K562 (cell line): ENCODE measurements at regions not wholly inside any gene's neighbourhood (a gene's known extent, or its start where the extent isn't known, plus 50 kb on each side); places are given as distances from the start of the nearest gene placed in this dataset.

ENCODE experiments used
- ATAC-seq: fragments of 200-7000 bp; cut with Tn5 transposase; 3 replicates; pipeline ENCODE4 v1.9.1; 2020; ENCODE audit warnings: moderate library complexity
- BruUV-seq: library from RNA; stranded (reverse); fragments of 400-500 nt; replicated peaks from 2 replicates; lab custom pipeline; 2021; lab: Mats Ljungman, UMichigan
- CTCF ChIA-PET: fragments of 300-600 bp; formaldehyde crosslinking; extraction: SDS; loops from one replicate; lab custom pipeline; 2021; ENCODE audit warnings: low intra/inter-chr PET ratio; lab: Yijun Ruan, JAX
- POLR2A ChIA-PET: fragments of 300-600, 350-650 bp; sonication (Branson Sonifier 250); formaldehyde crosslinking; extraction: SDS; loops from one replicate; lab custom pipeline; 2021; ENCODE audit warnings: antibody characterized with exemption, inconsistent platforms; lab: Yijun Ruan, JAX
- DNase-seq, 4 experiments: peaks; one replicate each; pipeline versions ENCODE4 v3.0.0 to v3.0.0-alpha.2; 2011 to 2018; ENCODE audit warnings: low spot score in 3 of 4, mixed read lengths in 3 of 4; ENCODE audit errors: extremely low read depth in 1 of 4
- FAIRE-seq: peaks from 2 replicates; lab custom pipeline; 2011; peaks lifted over from hg19 to GRCh38; lab: Jason Lieb, UNC
- H2AFZ ChIP-seq: 2 replicates; pipeline ENCODE4 v1.6.0; 2011; ENCODE audit warnings: low read depth, low read length, control low read depth, inconsistent platforms
- H3K27ac ChIP-seq: fragments of 200-600 bp; 3 replicates; pipeline ENCODE4 v1.8.0; 2011; ENCODE audit warnings: low read depth, mild to moderate bottlenecking, control low read depth, inconsistent platforms, low read length, moderate library complexity, mixed read lengths; ENCODE audit errors: extremely low read depth
- H3K27me3 ChIP-seq, 2 experiments: fragments of 300-600 bp in 1 of 2; 2 replicates in 1 of 2; 3 replicates in 1 of 2; pipeline versions ENCODE4 v1.6.0 to v1.8.0; 2011; ENCODE audit warnings: inconsistent platforms in 2 of 2, low read length in 2 of 2, mild to moderate bottlenecking in 1 of 2, mixed read lengths in 1 of 2, moderate library complexity in 1 of 2; ENCODE audit not compliant: control insufficient read depth in 2 of 2, insufficient read depth in 2 of 2
- H3K36me3 ChIP-seq: fragments of 300-600 bp; 3 replicates; pipeline ENCODE4 v1.8.0; 2011; ENCODE audit warnings: mild to moderate bottlenecking, low read length, inconsistent platforms; ENCODE audit not compliant: control insufficient read depth, insufficient read depth
- H3K4me1 ChIP-seq, 2 experiments: fragments of 200-600 bp in 1 of 2; replicated peaks in 1 of 2; 2 replicates in 1 of 2; 3 replicates in 1 of 2; pipeline versions ENCODE4 v1.5.1 to v1.8.0; 2011; ENCODE audit warnings: inconsistent platforms in 2 of 2, low read length in 2 of 2, mild to moderate bottlenecking in 1 of 2, mixed read lengths in 1 of 2, moderate library complexity in 1 of 2; ENCODE audit not compliant: control insufficient read depth in 2 of 2, insufficient read depth in 2 of 2
- H3K4me2 ChIP-seq: 2 replicates; pipeline ENCODE4 v1.6.1; 2011; ENCODE audit warnings: low read length, control low read depth, inconsistent platforms, mixed read lengths; ENCODE audit not compliant: insufficient read depth
- H3K4me3 ChIP-seq: fragments of 200-600 bp; sonication (generic), shearing (Covaris generic); 2 replicates; pipeline ENCODE4 v1.5.1; 2016; ENCODE audit warnings: control low read depth, inconsistent platforms
- H3K79me2 ChIP-seq: fragments of 200-600 bp; 3 replicates; pipeline ENCODE4 v1.8.0; 2011; ENCODE audit warnings: low read length, inconsistent platforms; ENCODE audit not compliant: control insufficient read depth, insufficient read depth
- H3K9ac ChIP-seq, 2 experiments: 2 replicates each; pipeline versions ENCODE4 v1.6.0 to v1.6.1; 2011; ENCODE audit warnings: low read depth in 2 of 2, low read length in 2 of 2, control low read depth in 1 of 2, inconsistent platforms in 1 of 2, mild to moderate bottlenecking in 1 of 2, mixed read lengths in 1 of 2; ENCODE audit not compliant: insufficient read depth in 1 of 2
- H3K9me1 ChIP-seq: one replicate; pipeline ENCODE4 v1.6.0; 2011; ENCODE audit warnings: inconsistent platforms, mild to moderate bottlenecking, low read length, moderate library complexity; ENCODE audit not compliant: control insufficient read depth, insufficient read depth
- H3K9me3 ChIP-seq: replicated peaks from 2 replicates; pipeline ENCODE4 v1.5.1; 2011; ENCODE audit warnings: low read depth, low read length, inconsistent platforms; ENCODE audit not compliant: control insufficient read depth, insufficient read depth
- H4K20me1 ChIP-seq: replicated peaks from 2 replicates; pipeline ENCODE4 v1.6.1; 2011; ENCODE audit warnings: low read length, inconsistent platforms, mixed read lengths; ENCODE audit not compliant: control insufficient read depth, insufficient read depth
- CBX1 ChIP-seq: sonication (generic); IDR thresholded peaks from 2 replicates; pipeline ENCODE4 v1.6.1; 2016; ENCODE audit warnings: antibody characterized with exemption, low read depth, mild to moderate bottlenecking
- CSDE1 ChIP-seq, 2 experiments: fragments of 450-650 bp; IDR thresholded peaks; 2 replicates each; pipeline ENCODE4 v1.6.1; 2016; ENCODE audit warnings: mild to moderate bottlenecking in 1 of 2
- DMBX1 ChIP-seq: fragments of 250-450 bp; sonication (Bioruptor Pico); IDR thresholded peaks from 2 replicates; pipeline ENCODE4 v1.8.0; 2022; ENCODE audit warnings: inconsistent platforms, mild to moderate bottlenecking, moderate library complexity, borderline replicate concordance
- HDAC6 ChIP-seq: IDR thresholded peaks from 2 replicates; pipeline ENCODE4 v1.6.1; 2012; ENCODE audit warnings: low read depth, mild to moderate bottlenecking, control low read depth, inconsistent platforms, low read length, moderate library complexity
- KDM1A ChIP-seq, 2 experiments: fragments of 450-650 bp; IDR thresholded peaks; 2 replicates each; pipeline ENCODE4 v1.6.1; 2016; ENCODE audit warnings: mild to moderate bottlenecking in 2 of 2
- MTA3 ChIP-seq: fragments of 450-650 bp; formaldehyde crosslinking; IDR thresholded peaks from 2 replicates; pipeline ENCODE4 v1.6.1; 2017; ENCODE audit warnings: mild to moderate bottlenecking, borderline replicate concordance
- NUFIP1 ChIP-seq: fragments of 450-650 bp; IDR thresholded peaks from 2 replicates; pipeline ENCODE4 v1.6.1; 2018; ENCODE audit not compliant: partially characterized antibody
- RUNX1 ChIP-seq: sonication (generic); IDR thresholded peaks from 2 replicates; pipeline ENCODE4 v1.6.1; 2016; ENCODE audit warnings: antibody characterized with exemption, low read depth
- ZNF121 ChIP-seq: sonication (generic); formaldehyde crosslinking; conservative IDR thresholded peaks from 2 replicates; pipeline ENCODE4 v1.8.0; 2022; ENCODE audit warnings: missing genetic modification reagents
- ZNF561 ChIP-seq: fragments of 450-650 bp; formaldehyde crosslinking; conservative IDR thresholded peaks from 2 replicates; pipeline ENCODE4 v1.4.0; 2020; ENCODE audit warnings: mild to moderate bottlenecking, moderate library complexity
- ZNF589 ChIP-seq: fragments of 200-800 bp; sonication (Bioruptor generic); IDR thresholded peaks from 2 replicates; pipeline ENCODE4 v1.6.1; 2016; ENCODE audit warnings: low read depth, missing genetic modification characterization, missing compliant biosample characterization
- WGBS: fragments of 100-300 bp; shearing (Covaris generic); methylation state at CpG from one replicate; pipeline ENCODE4 v1.1.6; 2016; ENCODE audit warnings: low coverage, mixed read lengths; ENCODE audit not compliant: insufficient coverage; ENCODE audit errors: missing lambda C conversion rate; 5-methylcytosine and 5-hydroxymethylcytosine counted together
- in situ Hi-C: fragments of 300-500 bp; cut with MboI; formaldehyde crosslinking; loops from 4 replicates; pipeline ENCODE4 v1.15.0; 2018; ENCODE audit warnings: inconsistent platforms, mixed read lengths
- intact Hi-C: fragments of 100-400 bp; cut with micrococcal nuclease; formaldehyde crosslinking; loops from 2 replicates; pipeline ENCODE4 v1.14.2; 2022
- TF ChIP-seq, protein P1 (sequence below): fragments of 450-650 bp; IDR thresholded peaks from 2 replicates; pipeline ENCODE4 v1.6.1; 2018; ENCODE audit not compliant: partially characterized antibody
- TF ChIP-seq, protein P2 (sequence below): sonication (generic); formaldehyde crosslinking; IDR thresholded peaks from 2 replicates; pipeline ENCODE4 v1.8.1; 2022; ENCODE audit warnings: missing genetic modification reagents

DNA sequence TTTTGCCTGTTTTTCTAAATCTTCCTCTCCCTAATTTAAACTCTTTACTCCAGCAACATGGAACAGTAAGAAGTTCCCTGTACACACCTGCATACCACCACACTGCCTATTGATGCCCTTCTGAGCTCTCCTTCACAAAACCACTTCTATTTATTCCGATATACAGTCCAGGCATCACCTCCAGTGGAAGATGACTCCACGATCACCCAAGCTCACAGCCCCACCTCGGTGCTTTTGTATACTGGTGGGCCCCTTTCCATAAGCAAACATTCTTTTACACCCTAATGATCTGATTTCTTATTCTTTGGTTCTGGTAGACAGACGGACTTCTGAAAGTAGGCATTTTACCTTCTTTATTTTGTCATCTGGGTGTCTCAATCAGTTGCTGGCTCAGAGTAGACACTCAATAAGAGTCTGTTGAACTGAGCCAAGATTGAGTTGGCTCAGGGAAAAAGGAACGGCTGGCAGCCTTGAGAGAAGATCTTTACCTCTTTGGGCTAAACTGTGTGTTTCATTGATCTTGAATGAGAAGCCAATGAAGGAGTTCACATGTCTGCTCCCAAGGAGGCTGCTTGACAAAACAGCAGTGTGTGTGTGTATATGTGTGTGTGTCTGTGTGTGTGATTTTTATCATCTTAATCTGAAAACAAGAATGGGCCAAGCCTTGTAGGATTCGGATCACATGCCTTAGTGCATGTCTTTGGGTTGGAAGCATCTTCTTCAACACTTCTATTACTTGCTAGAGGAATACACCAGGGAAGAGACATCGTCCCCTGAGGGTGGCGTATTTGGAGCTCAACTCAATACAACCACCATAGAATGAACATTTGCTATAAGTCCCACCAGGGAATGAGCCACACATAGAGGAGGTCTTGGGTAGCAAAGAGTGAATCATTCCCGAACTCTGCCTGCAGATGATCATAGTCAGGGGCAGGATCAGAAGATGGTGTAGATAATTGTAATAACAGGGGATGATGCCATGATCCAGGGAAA lies 341.8 kb downstream of the CYRIA start:
- no peaks in the 10 kb centered on the region for H4K20me1 ChIP-seq
- no peak overlapping the region for H3K27ac ChIP-seq
- no peaks in the 10 kb centered on the region for H3K9me3 ChIP-seq
- no peak for FAIRE-seq
- H3K79me2 ChIP-seq = no peaks in the 10 kb centered on the region
- H3K9ac ChIP-seq = no peak overlapping the region
- no peak overlapping the region for H3K4me2 ChIP-seq
- 0% methylated on average over 9 of the region's 9 CpGs for WGBS
- no TSS peak for BruUV-seq
- H3K9me1 ChIP-seq = peaks cover 4% of the 10 kb centered on the region
- in situ Hi-C loops = no loop called here
- no peak overlapping the region for H2AFZ ChIP-seq
- intact Hi-C loops = no loop called here
- H3K27me3 ChIP-seq = peaks cover 0 to 18% of the 10 kb centered on the region in 2 experiments; a peak in 1 of 5 replicates
- DNase-seq = no peak
- ChIA-PET CTCF (no interaction called here), POLR2A (interaction anchor here (1.0 kb wide), 1 partner anchor 9 kb away, joined by 3 read pairs; no protein-coding TSS in a partner anchor)
- no peak for ATAC-seq
- H3K4me3 ChIP-seq = no peak overlapping the region
- no peaks in the 10 kb centered on the region for H3K36me3 ChIP-seq
- H3K4me1 ChIP-seq = no peaks in the 10 kb centered on the region; a peak in 1 of 5 replicates
- TF ChIP-seq MTA3 = no peak
- no peak for TF ChIP-seq DMBX1
- TF ChIP-seq, protein P1, sequence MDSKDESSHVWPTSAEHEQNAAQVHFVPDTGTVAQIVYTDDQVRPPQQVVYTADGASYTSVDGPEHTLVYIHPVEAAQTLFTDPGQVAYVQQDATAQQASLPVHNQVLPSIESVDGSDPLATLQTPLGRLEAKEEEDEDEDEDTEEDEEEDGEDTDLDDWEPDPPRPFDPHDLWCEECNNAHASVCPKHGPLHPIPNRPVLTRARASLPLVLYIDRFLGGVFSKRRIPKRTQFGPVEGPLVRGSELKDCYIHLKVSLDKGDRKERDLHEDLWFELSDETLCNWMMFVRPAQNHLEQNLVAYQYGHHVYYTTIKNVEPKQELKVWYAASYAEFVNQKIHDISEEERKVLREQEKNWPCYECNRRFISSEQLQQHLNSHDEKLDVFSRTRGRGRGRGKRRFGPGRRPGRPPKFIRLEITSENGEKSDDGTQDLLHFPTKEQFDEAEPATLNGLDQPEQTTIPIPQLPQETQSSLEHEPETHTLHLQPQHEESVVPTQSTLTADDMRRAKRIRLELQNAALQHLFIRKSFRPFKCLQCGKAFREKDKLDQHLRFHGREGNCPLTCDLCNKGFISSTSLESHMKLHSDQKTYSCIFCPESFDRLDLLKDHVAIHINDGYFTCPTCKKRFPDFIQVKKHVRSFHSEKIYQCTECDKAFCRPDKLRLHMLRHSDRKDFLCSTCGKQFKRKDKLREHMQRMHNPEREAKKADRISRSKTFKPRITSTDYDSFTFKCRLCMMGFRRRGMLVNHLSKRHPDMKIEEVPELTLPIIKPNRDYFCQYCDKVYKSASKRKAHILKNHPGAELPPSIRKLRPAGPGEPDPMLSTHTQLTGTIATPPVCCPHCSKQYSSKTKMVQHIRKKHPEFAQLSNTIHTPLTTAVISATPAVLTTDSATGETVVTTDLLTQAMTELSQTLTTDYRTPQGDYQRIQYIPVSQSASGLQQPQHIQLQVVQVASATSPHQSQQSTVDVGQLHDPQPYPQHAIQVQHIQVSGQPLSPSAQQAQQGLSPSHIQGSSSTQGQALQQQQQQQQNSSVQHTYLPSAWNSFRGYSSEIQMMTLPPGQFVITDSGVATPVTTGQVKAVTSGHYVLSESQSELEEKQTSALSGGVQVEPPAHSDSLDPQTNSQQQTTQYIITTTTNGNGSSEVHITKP = no peak
- no peak for TF ChIP-seq CSDE1 (IDR thresholded peaks at IDR 0.05)
- TF ChIP-seq NUFIP1 = no peak
- no peak for TF ChIP-seq ZNF561 (CRISPR knock-in tag)
- no peak for TF ChIP-seq CBX1
- no peak for TF ChIP-seq ZNF589 (CRISPR knock-in tag)
- TF ChIP-seq HDAC6 = no peak
- TF ChIP-seq RUNX1 = no peak
- no peak for TF ChIP-seq KDM1A (IDR thresholded peaks at IDR 0.05)
- TF ChIP-seq, protein P2, sequence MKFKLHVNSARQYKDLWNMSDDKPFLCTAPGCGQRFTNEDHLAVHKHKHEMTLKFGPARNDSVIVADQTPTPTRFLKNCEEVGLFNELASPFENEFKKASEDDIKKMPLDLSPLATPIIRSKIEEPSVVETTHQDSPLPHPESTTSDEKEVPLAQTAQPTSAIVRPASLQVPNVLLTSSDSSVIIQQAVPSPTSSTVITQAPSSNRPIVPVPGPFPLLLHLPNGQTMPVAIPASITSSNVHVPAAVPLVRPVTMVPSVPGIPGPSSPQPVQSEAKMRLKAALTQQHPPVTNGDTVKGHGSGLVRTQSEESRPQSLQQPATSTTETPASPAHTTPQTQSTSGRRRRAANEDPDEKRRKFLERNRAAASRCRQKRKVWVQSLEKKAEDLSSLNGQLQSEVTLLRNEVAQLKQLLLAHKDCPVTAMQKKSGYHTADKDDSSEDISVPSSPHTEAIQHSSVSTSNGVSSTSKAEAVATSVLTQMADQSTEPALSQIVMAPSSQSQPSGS (CRISPR knock-in tag) = no peak
- no peak for TF ChIP-seq ZNF121 (CRISPR knock-in tag)
